Mammary epithelial cell (primary cell): ENCODE measurements at regions not wholly inside any gene's neighbourhood (a gene's known extent, or its start where the extent isn't known, plus 50 kb on each side); places are given as distances from the start of the nearest gene placed in this dataset.

Experiments
- EZH2 ChIP-seq: IDR thresholded peaks from 2 replicates; pipeline ENCODE4 v1.6.1; 2012; ENCODE audit warnings: low read length, inconsistent platforms, borderline replicate concordance
- TF ChIP-seq, protein P1 (sequence below), 2 donors: IDR thresholded peaks in 1 of 2; conservative IDR thresholded peaks in 1 of 2; 2 replicates each; pipeline ENCODE4 v1.5.1; 2011 to 2012; ENCODE audit warnings: inconsistent platforms in 2 of 2, low read length in 2 of 2, mild to moderate bottlenecking in 2 of 2, control low read depth in 1 of 2, low read depth in 1 of 2; ENCODE audit not compliant: insufficient read depth in 1 of 2; ENCODE audit errors: extremely low read depth in 1 of 2

DNA sequence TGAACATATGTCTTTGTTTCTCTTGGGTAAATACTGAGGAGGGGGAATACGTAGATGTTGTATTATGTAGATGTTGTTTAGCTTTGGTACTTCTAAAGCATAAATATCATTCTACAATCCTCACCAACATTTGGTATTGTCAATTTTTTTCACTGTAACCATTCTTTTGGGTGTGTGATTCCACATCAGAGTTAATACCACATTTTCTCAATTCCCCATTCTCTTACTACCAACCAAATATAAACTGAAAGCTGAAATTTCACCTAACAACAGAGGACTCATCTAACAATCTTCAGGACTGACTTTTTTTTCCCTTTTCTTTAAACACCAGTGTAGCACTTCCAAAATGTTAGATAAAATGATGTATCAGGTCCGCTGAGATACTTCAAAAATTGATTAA, 120.7 kb upstream of the RIOK3 start:
- TF ChIP-seq, protein P1, sequence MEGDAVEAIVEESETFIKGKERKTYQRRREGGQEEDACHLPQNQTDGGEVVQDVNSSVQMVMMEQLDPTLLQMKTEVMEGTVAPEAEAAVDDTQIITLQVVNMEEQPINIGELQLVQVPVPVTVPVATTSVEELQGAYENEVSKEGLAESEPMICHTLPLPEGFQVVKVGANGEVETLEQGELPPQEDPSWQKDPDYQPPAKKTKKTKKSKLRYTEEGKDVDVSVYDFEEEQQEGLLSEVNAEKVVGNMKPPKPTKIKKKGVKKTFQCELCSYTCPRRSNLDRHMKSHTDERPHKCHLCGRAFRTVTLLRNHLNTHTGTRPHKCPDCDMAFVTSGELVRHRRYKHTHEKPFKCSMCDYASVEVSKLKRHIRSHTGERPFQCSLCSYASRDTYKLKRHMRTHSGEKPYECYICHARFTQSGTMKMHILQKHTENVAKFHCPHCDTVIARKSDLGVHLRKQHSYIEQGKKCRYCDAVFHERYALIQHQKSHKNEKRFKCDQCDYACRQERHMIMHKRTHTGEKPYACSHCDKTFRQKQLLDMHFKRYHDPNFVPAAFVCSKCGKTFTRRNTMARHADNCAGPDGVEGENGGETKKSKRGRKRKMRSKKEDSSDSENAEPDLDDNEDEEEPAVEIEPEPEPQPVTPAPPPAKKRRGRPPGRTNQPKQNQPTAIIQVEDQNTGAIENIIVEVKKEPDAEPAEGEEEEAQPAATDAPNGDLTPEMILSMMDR (conservative IDR thresholded peaks at IDR 0.05 in 1 of 2, IDR thresholded peaks at IDR 0.05 in 1 of 2; ENCODE audit: extremely low read depth in 1 of 2, insufficient read depth in 1 of 2, low read depth in 1 of 2, low read length in 2 of 2): no peak
- no peak for TF ChIP-seq EZH2
